ENCODE measurements at regions not wholly inside any gene's neighbourhood (a gene's known extent, or its start where the extent isn't known, plus 50 kb on each side); places are given as distances from the start of the nearest gene placed in this dataset.
A peak's percentile ranks its signal among the peaks of the same experiment; 100 is the strongest.

GRCh38 chr4:24104158-24104565 lies 214.3 kb upstream of the PPARGC1A start:
- H3K27ac ChIP-seq = peak overlapping the region in 7 of 10 donors; percentile 32 to 65 (median 49)
- WGBS, 2 donors = 24 to 36% methylated on average over 6 of the region's 6 CpGs
- H3K36me3 ChIP-seq = no peaks in the 10 kb centered on the region
- no peaks in the 10 kb centered on the region for H3K9me3 ChIP-seq
- DNase-seq (peak in 1 of 2 donors; percentile 15), ATAC-seq (peak in 7 of 8 donors; percentile 15 to 49 (median 38))
- TF ChIP-seq CTCF (IDR thresholded peaks at IDR 0.05) = no peak
- peaks cover 0 to 22% (median 16%) of the 10 kb centered on the region in 9 donors for H3K4me1 ChIP-seq
- H3K27me3 ChIP-seq = no peaks in the 10 kb centered on the region
- peak overlapping the region in 1 of 10 donors; percentile 16 for H3K4me3 ChIP-seq
- intact Hi-C loops (cut with DNase I) = loop anchor here in 1 of 10 donors (5.0 kb wide), 1 partner anchor 133 kb away; no protein-coding TSS in a partner anchor

GRCh38 chr4:24103434-24104157 lies 213.7 kb upstream of the PPARGC1A start:
- Histone ChIP-seq H3K4me3 (peak overlapping the region in 6 of 10 donors; percentile 11 to 32 (median 16)), H3K27me3 (no peaks in the 10 kb centered on the region), H3K27ac (peak overlapping the region in 7 of 10 donors; percentile 32 to 65 (median 49)), H3K36me3 (no peaks in the 10 kb centered on the region), H3K9me3 (no peaks in the 10 kb centered on the region), H3K4me1 (peaks cover 0 to 22% (median 16%) of the 10 kb centered on the region in 9 donors)
- 11 to 16% methylated on average over 15 of the region's 15 CpGs for WGBS, 2 donors
- DNase-seq = no peak
- ATAC-seq = peak; percentile 69 to 83 (median 77)
- no peak for TF ChIP-seq CTCF (IDR thresholded peaks at IDR 0.05)
- intact Hi-C loops (cut with DNase I) = loop anchor here in 1 of 10 donors (5.0 kb wide), 1 partner anchor 134 kb away; no protein-coding TSS in a partner anchor

- Histone ChIP-seq H3K4me3 (no peak overlapping the region), H3K27ac (no peak overlapping the region), H3K4me1 (peaks cover 0 to 22% (median 16%) of the 10 kb centered on the region in 9 donors), H3K27me3 (no peaks in the 10 kb centered on the region), H3K36me3 (no peaks in the 10 kb centered on the region), H3K9me3 (no peaks in the 10 kb centered on the region)
- 55 to 65% methylated on average over 4 of the region's 4 CpGs for WGBS, 2 donors
- no peak for TF ChIP-seq CTCF (IDR thresholded peaks at IDR 0.05)
- DNase-seq (no peak), ATAC-seq (no peak)
- intact Hi-C loops (cut with DNase I) = loop anchor here in 1 of 10 donors (5.0 kb wide), 1 partner anchor 135 kb away; no protein-coding TSS in a partner anchor
Observed at GRCh38 chr4:24102621-24103020, 212.8 kb upstream of the PPARGC1A start.

GRCh38 chr4:24096603-24097002 lies 206.8 kb upstream of the PPARGC1A start:
- Histone ChIP-seq H3K4me1 (no peaks in the 10 kb centered on the region), H3K27me3 (no peaks in the 10 kb centered on the region), H3K36me3 (no peaks in the 10 kb centered on the region), H3K4me3 (no peak overlapping the region), H3K27ac (no peak overlapping the region), H3K9me3 (no peaks in the 10 kb centered on the region)
- intact Hi-C loops (cut with DNase I) = no loop called here
- no peak for ATAC-seq
- 81 to 82% methylated on average over 2 of the region's 2 CpGs for WGBS, 2 donors
- TF ChIP-seq CTCF (IDR thresholded peaks at IDR 0.05) = no peak
- DNase-seq = no peak
